CD14-positive monocyte (primary cell): ENCODE measurements at regions not wholly inside any gene's neighbourhood (a gene's known extent, or its start where the extent isn't known, plus 50 kb on each side); places are given as distances from the start of the nearest gene placed in this dataset.

Experiments used
- DNase-seq, 3 donors: peaks; one replicate each; pipeline ENCODE4 v3.0.0-alpha.2; 2011 to 2022
- H2AFZ ChIP-seq: 2 replicates; pipeline ENCODE4 v1.6.0; 2012; ENCODE audit warnings: mild to moderate bottlenecking, low read depth, low read length, inconsistent platforms; ENCODE audit not compliant: insufficient read depth, poor library complexity, severe bottlenecking
- H3K27ac ChIP-seq, 2 donors: 1 replicate in 1 of 2; 2 replicates in 1 of 2; pipeline ENCODE4 v1.5.1; 2012 to 2013; ENCODE audit warnings: low read length in 2 of 2, control low read depth in 1 of 2, inconsistent platforms in 1 of 2, low read depth in 1 of 2, mild to moderate bottlenecking in 1 of 2
- H3K27me3 ChIP-seq, 2 donors: one replicate each; pipeline versions ENCODE4 v1.6.0 to v1.6.1; 2011 to 2013; ENCODE audit warnings: low read length in 2 of 2; ENCODE audit not compliant: control insufficient read depth in 2 of 2, insufficient read depth in 2 of 2
- H3K36me3 ChIP-seq, 2 donors: replicated peaks in 1 of 2; 1 replicate in 1 of 2; 2 replicates in 1 of 2; pipeline versions ENCODE4 v1.5.1 to v1.6.1; 2012 to 2013; ENCODE audit warnings: low read length in 2 of 2, control low read depth in 1 of 2, inconsistent platforms in 1 of 2, mild to moderate bottlenecking in 1 of 2; ENCODE audit not compliant: insufficient read depth in 2 of 2, control insufficient read depth in 1 of 2
- H3K4me1 ChIP-seq, 2 donors: 1 replicate in 1 of 2; 2 replicates in 1 of 2; pipeline versions ENCODE4 v1.5.1 to v1.6.1; 2012 to 2013; ENCODE audit warnings: low read length in 2 of 2, control low read depth in 1 of 2, inconsistent platforms in 1 of 2, mild to moderate bottlenecking in 1 of 2, moderate library complexity in 1 of 2; ENCODE audit not compliant: insufficient read depth in 2 of 2, control insufficient read depth in 1 of 2
- H3K4me2 ChIP-seq: replicated peaks from 2 replicates; pipeline ENCODE3; 2012; ENCODE audit warnings: low read length, moderate library complexity, mild to moderate bottlenecking; ENCODE audit not compliant: poor library complexity, severe bottlenecking; ENCODE audit errors: extremely low read depth
- H3K4me3 ChIP-seq, 3 experiments: fragments of 200-600 bp in 1 of 3; sonication (generic) in 1 of 3; replicated peaks in 1 of 3; 1 replicate in 2 of 3; 2 replicates in 1 of 3; pipeline ENCODE4 v1.5.1; 2011 to 2013; ENCODE audit warnings: low read length in 3 of 3, mild to moderate bottlenecking in 3 of 3, control low read depth in 2 of 3, low read depth in 2 of 3, inconsistent platforms in 1 of 3, moderate library complexity in 1 of 3
- H3K79me2 ChIP-seq: 2 replicates; pipeline ENCODE4 v1.6.0; 2012; ENCODE audit warnings: mild to moderate bottlenecking, control low read depth, inconsistent platforms, low read length, moderate library complexity; ENCODE audit not compliant: insufficient read depth
- H3K9ac ChIP-seq: 2 replicates; pipeline ENCODE4 v1.6.0; 2017; ENCODE audit warnings: low read length, mild to moderate bottlenecking; ENCODE audit not compliant: insufficient read depth, poor library complexity, severe bottlenecking
- H3K9me3 ChIP-seq, 2 donors: replicated peaks in 1 of 2; 1 replicate in 1 of 2; 2 replicates in 1 of 2; pipeline versions ENCODE4 v1.5.1 to v1.6.1; 2012 to 2013; ENCODE audit warnings: low read length in 2 of 2, control low read depth in 1 of 2; ENCODE audit not compliant: control insufficient read depth in 1 of 2, insufficient read depth in 1 of 2
- H4K20me1 ChIP-seq: 2 replicates; pipeline ENCODE4 v1.6.0; 2012; ENCODE audit warnings: mild to moderate bottlenecking, low read length, control low read depth, moderate library complexity; ENCODE audit not compliant: insufficient read depth
- H3K27ac Mint-ChIP-seq, 7 donors: one replicate each; pipeline ENCODE4 v1.8.0; 2020; ENCODE audit warnings: mild to moderate bottlenecking in 7 of 7, mixed read lengths in 7 of 7, moderate library complexity in 6 of 7, inconsistent platforms in 2 of 7
- H3K27me3 Mint-ChIP-seq, 3 donors: one replicate each; pipeline ENCODE4 v1.8.0; 2021 to 2022; ENCODE audit warnings: low read depth in 3 of 3, mild to moderate bottlenecking in 3 of 3, mixed read lengths in 3 of 3, moderate library complexity in 3 of 3, inconsistent platforms in 1 of 3
- H3K36me3 Mint-ChIP-seq, 2 donors: one replicate each; pipeline ENCODE4 v1.8.0; 2020; ENCODE audit warnings: mixed read lengths in 2 of 2, inconsistent platforms in 1 of 2, mild to moderate bottlenecking in 1 of 2
- H3K4me1 Mint-ChIP-seq: one replicate; pipeline ENCODE4 v1.8.0; 2020; ENCODE audit warnings: mild to moderate bottlenecking, mixed read lengths
- H3K4me3 Mint-ChIP-seq, 2 donors: one replicate each; pipeline ENCODE4 v1.8.0; 2020; ENCODE audit warnings: mild to moderate bottlenecking in 2 of 2, mixed read lengths in 2 of 2, moderate library complexity in 1 of 2
- H3K9me3 Mint-ChIP-seq, 7 donors: one replicate each; pipeline ENCODE4 v1.8.0; 2020 to 2022; ENCODE audit warnings: mixed read lengths in 7 of 7, mild to moderate bottlenecking in 6 of 7, moderate library complexity in 6 of 7, inconsistent platforms in 2 of 7
- CTCF ChIP-seq: fragments of 200-600 bp; IDR thresholded peaks from one replicate; pipeline ENCODE4 v1.8.0; 2022; ENCODE audit warnings: antibody characterized with exemption, mild to moderate bottlenecking
- WGBS: methylation state at CpG from one replicate; pipeline ENCODE4 v1.1.5; 2013; ENCODE audit warnings: missing lambda C conversion rate; ENCODE audit not compliant: insufficient coverage; 5-methylcytosine and 5-hydroxymethylcytosine counted together
- intact Hi-C, 2 donors: fragments of 100-400 bp; cut with micrococcal nuclease; formaldehyde crosslinking; loops; one replicate each; pipeline versions ENCODE4 v1.15.0 to v1.15.1; 2023

GRCh38 chr12:24730489-24730896 lies 218.4 kb downstream of the BCAT1 start:
- Histone ChIP-seq H3K79me2 (no peaks in the 10 kb centered on the region), H3K36me3 (no peaks in the 10 kb centered on the region), H3K9me3 (no peaks in the 10 kb centered on the region), H3K9ac (no peak overlapping the region), H3K4me3 (no peak overlapping the region), H3K4me1 (no peaks in the 10 kb centered on the region), H3K27ac (no peak overlapping the region), H3K27me3 (no peaks in the 10 kb centered on the region), H2AFZ (no peak overlapping the region), H4K20me1 (no peaks in the 10 kb centered on the region), H3K4me2 (no peak overlapping the region)
- H3K36me3 Mint-ChIP-seq: no peaks in the 10 kb centered on the region
- no peak overlapping the region for H3K27ac Mint-ChIP-seq
- no peak for DNase-seq
- peaks cover 0 to 1% (median 0%) of the 10 kb centered on the region in 7 donors for H3K9me3 Mint-ChIP-seq
- no peak for TF ChIP-seq CTCF
- no peak overlapping the region for H3K4me3 Mint-ChIP-seq
- intact Hi-C loops: no loop called here
- no CpG with 5 or more reads among the region's 1 CpG for WGBS
- H3K4me1 Mint-ChIP-seq: no peaks in the 10 kb centered on the region
- H3K27me3 Mint-ChIP-seq: peaks cover 0 to 5% (median 2%) of the 10 kb centered on the region in 3 donors

GRCh38 chr12:24728826-24729225 lies 220.1 kb downstream of the BCAT1 start:
- no peak overlapping the region for H2AFZ ChIP-seq
- no peak overlapping the region for H3K4me3 ChIP-seq
- H3K27me3 Mint-ChIP-seq: peaks cover 0 to 3% (median 2%) of the 10 kb centered on the region in 3 donors
- H3K27ac ChIP-seq: no peak overlapping the region
- no peaks in the 10 kb centered on the region for H3K9me3 ChIP-seq
- H3K4me1 Mint-ChIP-seq: peaks cover 1% of the 10 kb centered on the region
- WGBS: no CpG with 5 or more reads among the region's 3 CpGs
- intact Hi-C loops: loop anchor here in 1 of 2 donors (10.0 kb wide), 1 partner anchor 164 kb away; no protein-coding TSS in a partner anchor
- no peaks in the 10 kb centered on the region for H3K4me1 ChIP-seq
- DNase-seq: no peak
- no peak overlapping the region for H3K4me3 Mint-ChIP-seq
- no peak overlapping the region for H3K9ac ChIP-seq
- H3K9me3 Mint-ChIP-seq: peaks cover 0 to 6% (median 0%) of the 10 kb centered on the region in 7 donors
- no peak overlapping the region for H3K27ac Mint-ChIP-seq
- no peaks in the 10 kb centered on the region for H3K79me2 ChIP-seq
- H3K4me2 ChIP-seq: no peak overlapping the region
- no peaks in the 10 kb centered on the region for H3K27me3 ChIP-seq
- no peaks in the 10 kb centered on the region for H3K36me3 ChIP-seq
- TF ChIP-seq CTCF: no peak
- no peaks in the 10 kb centered on the region for H4K20me1 ChIP-seq
- H3K36me3 Mint-ChIP-seq: no peaks in the 10 kb centered on the region
